K562 (cell line): ENCODE measurements at regions not wholly inside any gene's neighbourhood (a gene's known extent, or its start where the extent isn't known, plus 50 kb on each side); places are given as distances from the start of the nearest gene placed in this dataset.

Source experiments
- CTCF ChIP-seq, 3 experiments: IDR thresholded peaks in 2 of 3; conservative IDR thresholded peaks in 1 of 3; 2 replicates each; pipeline ENCODE4 v1.5.1; 2011 to 2012; ENCODE audit warnings: low read length in 3 of 3, mild to moderate bottlenecking in 3 of 3, control low read depth in 2 of 3, improper control_type of control experiment in 1 of 3, inconsistent platforms in 1 of 3, low read depth in 1 of 3, mixed read lengths in 1 of 3, moderate library complexity in 1 of 3; ENCODE audit not compliant: insufficient read depth in 2 of 3
- FOXK1 ChIP-seq: sonication (generic); formaldehyde crosslinking; IDR thresholded peaks from 2 replicates; pipeline ENCODE4 v1.8.0; 2022; ENCODE audit warnings: missing genetic modification reagents, mild to moderate bottlenecking, borderline replicate concordance
- GABPA ChIP-seq: fragments of 200-800 bp; sonication (Bioruptor generic); conservative IDR thresholded peaks from 2 replicates; pipeline ENCODE4 v1.6.1; 2016; ENCODE audit warnings: low read depth, missing genetic modification characterization, missing compliant biosample characterization
- MAZ ChIP-seq, 2 experiments: fragments of 450-650 bp in 1 of 2; sonication (generic) in 1 of 2; formaldehyde crosslinking; IDR thresholded peaks in 1 of 2; conservative IDR thresholded peaks in 1 of 2; 2 replicates each; pipeline versions ENCODE4 v1.4.0 to v1.5.0; 2020; ENCODE audit warnings: mild to moderate bottlenecking in 1 of 2, missing genetic modification reagents in 1 of 2
- TCF7 ChIP-seq: sonication (generic); IDR thresholded peaks from 2 replicates; pipeline ENCODE4 v1.6.1; 2016; ENCODE audit warnings: antibody characterized with exemption, borderline replicate concordance
- ZZZ3 ChIP-seq: fragments of 450-650 bp; IDR thresholded peaks from 2 replicates; pipeline ENCODE4 v1.6.1; 2016; ENCODE audit warnings: antibody characterized with exemption, mild to moderate bottlenecking, moderate library complexity

GRCh38 chr16:5781436-5781835 lies 683.8 kb upstream of the EEF2KMT start:
- TF ChIP-seq ZZZ3 (no peak), CTCF (IDR thresholded peaks at IDR 0.05 in 2 of 3, conservative IDR thresholded peaks at IDR 0.05 in 1 of 3; ENCODE audit: insufficient read depth in 2 of 3, low read depth in 1 of 3, low read length in 3 of 3) (no peak), FOXK1 (CRISPR knock-in tag) (no peak), TCF7 (no peak), GABPA (tag) (no peak), MAZ (CRISPR knock-in tag; conservative IDR thresholded peaks at IDR 0.05 in 1 of 2, IDR thresholded peaks at IDR 0.05 in 1 of 2) (no peak)
